ENCODE measurements at regions not wholly inside any gene's neighbourhood (a gene's known extent, or its start where the extent isn't known, plus 50 kb on each side); places are given as distances from the start of the nearest gene placed in this dataset.

- no peak for TF ChIP-seq CTCF (IDR thresholded peaks at IDR 0.05)
- TF ChIP-seq POLR2A (IDR thresholded peaks at IDR 0.05) = no peak
Measured at GRCh38 chr21:32206631-32207405, 72.0 kb downstream of the MIS18A start.
